ENCODE measurements at regions not wholly inside any gene's neighbourhood (a gene's known extent, or its start where the extent isn't known, plus 50 kb on each side); places are given as distances from the start of the nearest gene placed in this dataset.

- no peak for DNase-seq
Measured at GRCh38 chr13:76745261-76746200, 140.7 kb downstream of the KCTD12 start.

GRCh38 chr13:76741624-76742023 is 144.6 kb downstream of the KCTD12 start:
- no peak for DNase-seq

- no peak for DNase-seq
Measured at GRCh38 chr13:76741046-76741445, 145.2 kb downstream of the KCTD12 start.

DNA sequence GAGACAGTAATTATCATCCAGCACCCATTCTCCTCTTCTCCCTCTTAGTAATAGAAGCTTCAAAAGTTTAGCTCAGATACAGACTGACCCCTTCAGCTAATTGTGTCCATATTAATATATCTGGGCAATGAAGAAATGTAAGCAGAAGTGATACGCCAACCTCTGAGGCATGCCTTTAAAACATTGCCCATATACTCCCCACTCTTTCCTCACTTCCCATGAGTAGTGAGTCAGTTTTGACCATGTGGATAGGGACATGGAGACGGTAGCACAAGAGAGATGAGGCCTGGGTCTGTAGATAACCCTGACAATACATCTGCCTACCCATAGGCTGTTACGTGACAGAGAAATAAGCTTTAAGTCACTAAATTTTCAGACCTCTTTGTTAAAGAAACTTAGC is 147.6 kb downstream of the KCTD12 start:
- no peak for DNase-seq

GRCh38 chr13:76737526-76737925 is 148.7 kb downstream of the KCTD12 start:
- DNase-seq, result no peak

GRCh38 chr13:76735641-76736040 is 150.6 kb downstream of the KCTD12 start:
- no peak for DNase-seq

GRCh38 chr13:76733671-76734070 is 152.5 kb downstream of the KCTD12 start:
- DNase-seq, result no peak

DNA sequence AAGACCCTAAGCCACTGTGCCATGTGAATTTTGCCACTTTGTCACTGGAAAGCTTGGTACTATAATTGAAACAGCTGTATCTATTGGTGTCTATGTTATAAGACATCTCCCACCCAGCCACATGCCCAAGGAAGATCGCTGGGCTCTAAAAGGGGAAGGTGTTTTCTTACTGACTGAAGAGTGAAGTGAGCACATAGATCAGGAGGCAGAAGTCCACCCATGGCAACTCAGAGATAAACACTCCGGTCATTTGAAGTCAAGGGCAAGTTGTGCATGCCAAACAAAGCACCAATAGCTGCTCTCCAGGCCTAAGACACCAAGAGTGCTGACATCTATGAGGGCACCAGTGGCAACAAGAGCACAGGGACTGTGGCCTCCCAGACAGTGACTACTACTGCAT is 153.8 kb downstream of the KCTD12 start:
- DNase-seq, result no peak

GRCh38 chr13:76730220-76730619 is 156.0 kb downstream of the KCTD12 start:
- DNase-seq, result no peak

- DNase-seq, result no peak
Measured at GRCh38 chr13:76729691-76730090, 156.5 kb downstream of the KCTD12 start.

GRCh38 chr13:76725896-76726295 is 160.3 kb downstream of the KCTD12 start:
- no peak for DNase-seq

DNA sequence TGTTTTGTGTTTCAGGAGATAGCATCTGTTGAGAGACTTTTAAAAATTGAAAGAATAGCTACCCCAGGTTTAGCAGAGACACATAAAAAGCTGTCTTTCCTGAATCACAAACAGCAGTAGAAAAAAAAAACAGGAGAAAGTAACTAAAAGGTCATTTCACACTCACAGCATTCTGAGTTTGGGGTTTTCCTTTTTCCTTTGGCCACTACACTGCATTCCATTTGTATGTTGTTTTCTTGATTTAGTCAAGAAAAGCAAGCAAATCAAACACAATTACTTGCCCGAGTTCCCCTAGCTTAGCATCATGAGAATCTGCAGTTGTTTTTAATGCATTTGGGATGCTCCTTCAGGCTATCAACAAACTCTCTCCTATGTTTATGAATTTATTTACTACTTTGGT is 161.0 kb downstream of the KCTD12 start:
- no peak for DNase-seq

- DNase-seq, result no peak
Measured at GRCh38 chr13:76724421-76724820, 161.8 kb downstream of the KCTD12 start.

DNA sequence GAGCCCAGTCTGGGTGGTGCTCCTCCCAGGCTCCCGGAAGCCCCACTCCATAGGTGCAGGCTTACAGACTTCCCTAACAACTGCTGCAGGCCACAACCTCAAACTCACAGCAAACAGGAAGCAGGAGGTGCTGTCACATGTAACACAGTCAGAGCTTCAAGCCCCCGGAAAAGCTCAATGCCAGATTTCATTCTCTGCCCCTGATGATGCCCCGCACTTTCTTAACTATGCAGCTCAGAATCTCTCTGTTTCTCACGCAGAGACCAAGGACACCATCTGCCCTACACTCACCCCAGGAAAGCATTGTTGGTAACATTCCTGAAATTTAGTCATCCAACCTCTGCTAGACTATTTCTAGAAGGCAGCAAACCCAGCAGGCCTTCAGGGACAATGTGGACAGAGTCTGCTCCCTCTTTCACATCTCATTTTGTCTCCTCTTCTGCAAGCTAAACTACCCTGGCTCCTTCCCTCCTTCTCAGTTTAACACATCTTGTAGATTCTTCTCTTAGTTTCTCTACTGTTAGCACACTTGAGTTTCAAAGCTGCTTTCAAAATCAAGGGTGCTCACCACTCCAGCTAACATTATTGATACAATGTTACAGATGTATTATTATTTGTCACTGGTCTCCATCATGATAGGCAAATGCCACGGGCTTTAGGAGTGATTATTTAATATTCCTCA is 162.5 kb downstream of the KCTD12 start:
- no peak for DNase-seq

- no peak for DNase-seq
Measured at GRCh38 chr13:76722782-76723181, 163.4 kb downstream of the KCTD12 start.

- DNase-seq, result no peak
Measured at GRCh38 chr13:76720821-76721220, 165.4 kb downstream of the KCTD12 start.

DNA sequence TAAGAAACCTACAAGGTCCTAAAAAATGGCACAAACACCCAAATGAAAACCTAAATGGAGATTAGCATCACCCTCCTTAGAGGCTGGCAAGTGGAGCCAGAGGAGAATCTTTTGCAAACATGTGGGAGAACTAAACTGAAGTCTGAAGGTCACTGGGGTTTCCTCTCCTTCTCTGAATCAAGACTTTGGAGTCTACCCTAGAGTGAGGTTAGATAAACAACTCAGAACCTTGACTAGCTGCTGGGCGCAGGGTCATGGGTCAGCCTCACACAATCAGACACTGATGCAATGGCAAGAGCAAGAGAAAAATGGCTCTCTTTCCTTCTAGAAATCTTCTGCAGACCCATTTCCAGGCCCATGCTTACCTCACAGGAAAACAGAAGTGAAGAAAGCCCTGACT is 165.8 kb downstream of the KCTD12 start:
- no peak for DNase-seq

DNA sequence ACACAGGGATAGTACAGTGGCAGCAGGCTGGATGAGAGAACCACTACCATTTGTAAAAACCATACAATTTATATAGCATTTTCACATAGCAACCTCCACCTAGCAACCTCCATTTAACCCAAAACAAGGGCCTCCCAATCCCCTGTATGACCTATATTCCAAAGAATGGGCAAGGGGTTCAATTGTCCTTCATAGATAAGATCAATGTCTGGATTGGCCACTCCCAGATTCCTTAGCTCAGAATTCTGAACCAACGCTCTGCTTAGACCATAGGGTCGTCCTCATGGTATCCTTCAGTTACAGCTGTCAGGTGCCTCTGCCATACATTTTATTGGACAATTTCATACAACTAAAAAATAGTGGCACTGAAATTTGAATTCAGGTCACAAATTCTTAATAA is 166.2 kb downstream of the KCTD12 start:
- no peak for DNase-seq

DNA sequence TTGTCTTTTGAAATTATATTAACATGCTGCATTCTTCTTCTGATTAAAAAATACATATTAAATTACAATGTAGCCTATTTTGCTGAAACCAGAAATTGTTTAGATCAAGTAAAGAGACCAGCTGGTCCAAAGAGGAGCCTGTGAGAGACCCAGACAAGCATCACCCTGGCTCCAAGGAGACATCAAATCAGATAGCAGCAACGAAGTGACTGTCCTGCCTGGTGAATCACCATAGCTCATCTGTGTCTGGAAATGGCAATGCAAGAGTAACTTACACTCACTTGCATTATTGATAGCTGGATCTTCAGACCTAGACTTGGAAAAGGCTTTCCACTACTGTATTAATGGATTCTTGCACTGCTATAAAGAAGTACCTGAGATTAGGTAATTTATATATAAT is 169.1 kb downstream of the KCTD12 start:
- no peak for DNase-seq

GRCh38 chr13:76715621-76716020 is 170.6 kb downstream of the KCTD12 start:
- no peak for DNase-seq

DNA sequence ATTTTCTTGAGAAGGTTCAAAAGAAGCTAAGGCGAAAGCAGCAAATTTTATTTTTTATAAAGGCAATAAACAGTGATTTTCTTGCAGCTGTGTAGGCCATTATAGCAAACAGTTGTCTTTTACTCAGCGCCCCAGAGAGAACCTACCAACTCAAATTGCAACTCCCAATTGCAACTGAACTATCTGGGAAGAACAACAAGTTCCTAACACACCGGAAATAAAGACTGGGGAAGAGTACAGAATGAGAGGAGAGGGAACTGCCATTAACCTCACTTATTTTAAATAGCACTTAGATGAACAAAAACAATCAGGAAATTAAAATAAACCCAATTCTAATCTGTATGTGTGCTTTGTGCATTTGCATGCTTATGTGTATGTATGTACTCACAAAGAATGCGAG is 171.1 kb downstream of the KCTD12 start:
- DNase-seq, result no peak

DNA sequence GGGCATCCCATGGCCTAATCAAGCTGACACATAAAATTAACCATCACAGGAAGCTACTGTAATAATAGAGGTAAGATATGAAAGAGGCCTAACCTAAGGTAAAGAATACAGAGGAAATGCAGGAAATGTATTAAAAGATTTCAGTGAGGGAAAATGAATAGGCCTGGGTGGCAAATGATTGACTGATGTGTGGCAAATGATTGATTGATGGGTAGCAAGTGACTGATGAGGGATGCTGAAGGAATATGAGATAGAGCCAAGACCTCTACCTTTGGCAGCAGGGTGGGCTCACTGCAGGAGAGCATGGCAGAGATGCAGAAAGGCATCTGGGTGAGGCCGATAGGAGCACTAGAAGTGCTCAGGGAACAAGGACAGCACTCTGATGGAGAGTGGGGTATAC is 172.9 kb downstream of the KCTD12 start:
- no peak for DNase-seq

GRCh38 chr13:76711550-76712182 is 174.5 kb downstream of the KCTD12 start:
- no peak for DNase-seq

DNA sequence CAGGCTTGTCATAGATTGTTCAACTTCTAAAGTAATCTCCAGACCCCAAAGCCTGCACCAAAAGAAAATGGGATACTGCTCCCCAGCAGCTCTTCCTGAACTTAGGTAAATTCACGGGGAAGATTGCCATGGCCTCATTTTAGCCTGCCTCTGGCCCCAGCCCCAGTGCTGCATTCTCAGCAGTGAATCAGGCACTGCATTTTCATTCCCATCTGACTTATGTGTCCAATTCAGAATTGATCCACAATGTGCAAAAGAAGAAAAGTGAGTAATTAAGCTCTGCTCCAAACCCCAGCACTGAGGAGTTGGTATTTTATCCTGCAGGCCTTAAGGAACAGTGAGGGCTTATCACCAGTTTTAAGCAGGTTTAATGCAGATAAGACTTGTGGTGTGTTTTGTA is 176.4 kb downstream of the KCTD12 start:
- DNase-seq, result no peak

Measured in NCI-H1048 (cell line).